Type B pancreatic cell (in vitro differentiated cells): ENCODE measurements at regions not wholly inside any gene's neighbourhood (a gene's known extent, or its start where the extent isn't known, plus 50 kb on each side); places are given as distances from the start of the nearest gene placed in this dataset.

ENCODE experiments used
- DNase-seq: peaks from one replicate; pipeline ENCODE4 v3.0.0; 2021; ENCODE audit warnings: mixed read lengths; ENCODE audit not compliant: unreplicated experiment; ENCODE audit errors: extremely low spot score
- H3K27ac Mint-ChIP-seq: 2 replicates; pipeline ENCODE4 v1.8.0; 2021; ENCODE audit warnings: mild to moderate bottlenecking, mixed read lengths
- H3K27me3 Mint-ChIP-seq: 2 replicates; pipeline ENCODE4 v1.8.0; 2021; ENCODE audit warnings: mixed read lengths
- H3K36me3 Mint-ChIP-seq: 2 replicates; pipeline ENCODE4 v1.8.0; 2021; ENCODE audit warnings: mixed read lengths
- H3K4me1 Mint-ChIP-seq: one replicate; pipeline ENCODE4 v1.8.0; 2021; ENCODE audit warnings: mixed read lengths; ENCODE audit not compliant: unreplicated experiment
- H3K4me3 Mint-ChIP-seq: 2 replicates; pipeline ENCODE4 v1.8.0; 2021; ENCODE audit warnings: mild to moderate bottlenecking, mixed read lengths
- H3K9me3 Mint-ChIP-seq: 2 replicates; pipeline ENCODE4 v1.8.0; 2021; ENCODE audit warnings: mixed read lengths
- TF ChIP-seq, protein P1 (sequence below): fragments of 200-600 bp; sonication (generic); conservative IDR thresholded peaks from 2 replicates; pipeline ENCODE4 v1.5.0; 2021; ENCODE audit warnings: antibody characterized with exemption, mild to moderate bottlenecking

DNA sequence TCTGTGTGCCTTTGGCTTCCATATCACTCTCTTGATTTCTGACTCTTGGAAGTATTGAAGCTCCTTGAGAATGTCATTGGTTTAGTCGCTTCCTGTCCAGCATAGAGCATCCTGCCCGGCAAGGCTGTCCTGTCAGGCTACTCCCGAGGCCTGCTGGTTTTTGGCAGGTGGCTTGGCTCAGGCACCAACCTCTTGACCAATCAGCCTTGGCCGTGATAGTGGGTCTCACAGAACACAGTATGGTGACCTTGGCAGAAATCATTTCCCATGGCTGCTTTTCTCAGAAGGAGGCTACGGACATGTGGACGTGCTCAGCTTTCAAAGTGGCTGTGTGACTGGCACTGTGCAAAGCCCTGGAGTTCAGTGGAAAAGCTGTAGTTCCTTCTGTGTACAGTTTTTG, 516.9 kb downstream of the REEP3 start:
- peaks cover 3% of the 10 kb centered on the region for H3K27me3 Mint-ChIP-seq
- no peak for DNase-seq
- TF ChIP-seq, protein P1, sequence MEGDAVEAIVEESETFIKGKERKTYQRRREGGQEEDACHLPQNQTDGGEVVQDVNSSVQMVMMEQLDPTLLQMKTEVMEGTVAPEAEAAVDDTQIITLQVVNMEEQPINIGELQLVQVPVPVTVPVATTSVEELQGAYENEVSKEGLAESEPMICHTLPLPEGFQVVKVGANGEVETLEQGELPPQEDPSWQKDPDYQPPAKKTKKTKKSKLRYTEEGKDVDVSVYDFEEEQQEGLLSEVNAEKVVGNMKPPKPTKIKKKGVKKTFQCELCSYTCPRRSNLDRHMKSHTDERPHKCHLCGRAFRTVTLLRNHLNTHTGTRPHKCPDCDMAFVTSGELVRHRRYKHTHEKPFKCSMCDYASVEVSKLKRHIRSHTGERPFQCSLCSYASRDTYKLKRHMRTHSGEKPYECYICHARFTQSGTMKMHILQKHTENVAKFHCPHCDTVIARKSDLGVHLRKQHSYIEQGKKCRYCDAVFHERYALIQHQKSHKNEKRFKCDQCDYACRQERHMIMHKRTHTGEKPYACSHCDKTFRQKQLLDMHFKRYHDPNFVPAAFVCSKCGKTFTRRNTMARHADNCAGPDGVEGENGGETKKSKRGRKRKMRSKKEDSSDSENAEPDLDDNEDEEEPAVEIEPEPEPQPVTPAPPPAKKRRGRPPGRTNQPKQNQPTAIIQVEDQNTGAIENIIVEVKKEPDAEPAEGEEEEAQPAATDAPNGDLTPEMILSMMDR, result no peak
- H3K4me1 Mint-ChIP-seq, result peaks cover 13% of the 10 kb centered on the region
- no peaks in the 10 kb centered on the region for H3K9me3 Mint-ChIP-seq
- no peak overlapping the region for H3K27ac Mint-ChIP-seq
- no peak overlapping the region for H3K4me3 Mint-ChIP-seq
- H3K36me3 Mint-ChIP-seq, result no peaks in the 10 kb centered on the region

DNA sequence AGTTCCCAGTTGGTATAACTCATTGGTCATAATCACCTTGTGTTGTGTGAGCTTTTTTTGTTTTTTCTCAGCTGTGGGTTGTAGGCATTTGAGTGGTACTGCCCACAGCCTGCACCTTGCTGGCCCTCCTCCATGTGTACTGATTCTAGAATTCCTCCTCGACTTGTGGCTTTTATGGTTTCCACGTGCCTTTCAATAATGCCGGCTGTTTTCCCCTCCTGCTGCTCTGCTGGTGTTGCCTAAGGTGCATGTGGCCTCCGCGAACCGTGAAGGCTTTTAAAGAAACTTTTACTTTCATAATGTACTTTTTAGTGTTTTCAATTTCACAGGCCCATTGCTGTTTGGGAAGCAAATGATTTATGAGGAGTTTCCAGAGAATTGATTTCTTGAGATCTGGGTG, 518.0 kb downstream of the REEP3 start:
- H3K36me3 Mint-ChIP-seq, result no peaks in the 10 kb centered on the region
- TF ChIP-seq, protein P1, result no peak
- no peak overlapping the region for H3K27ac Mint-ChIP-seq

DNA sequence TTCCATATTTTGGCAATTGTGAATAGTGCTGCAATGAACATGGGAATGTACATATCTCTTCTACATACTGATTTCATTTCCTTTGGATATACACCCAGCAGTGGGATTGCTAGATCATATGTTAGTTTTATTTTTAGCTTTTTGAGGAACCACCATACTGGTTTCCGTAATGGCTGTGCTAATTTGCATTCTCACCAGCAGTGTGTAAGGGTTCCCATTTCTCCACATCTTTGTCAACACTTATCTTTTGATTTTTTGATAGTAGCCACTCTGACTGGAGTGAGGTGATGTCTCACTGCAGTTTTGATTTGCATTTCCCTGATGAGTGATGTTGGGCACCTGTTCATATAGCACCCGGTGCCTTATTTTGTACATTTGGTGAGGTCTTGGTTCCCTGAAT, 519.6 kb downstream of the REEP3 start:
- no peak overlapping the region for H3K4me3 Mint-ChIP-seq
- no peaks in the 10 kb centered on the region for H3K36me3 Mint-ChIP-seq
- TF ChIP-seq, protein P1, result no peak
- peaks cover 8% of the 10 kb centered on the region for H3K4me1 Mint-ChIP-seq
- peak overlapping the region; percentile 10 for H3K27ac Mint-ChIP-seq
- no peaks in the 10 kb centered on the region for H3K9me3 Mint-ChIP-seq
- H3K27me3 Mint-ChIP-seq, result peaks cover 3% of the 10 kb centered on the region
- no peak for DNase-seq

More for the DNA sequence above, 518.0 kb downstream of the REEP3 start:
- no peak for DNase-seq
- Mint-ChIP-seq H3K4me1 (peaks cover 8% of the 10 kb centered on the region), H3K9me3 (no peaks in the 10 kb centered on the region), H3K4me3 (no peak overlapping the region), H3K27me3 (peaks cover 3% of the 10 kb centered on the region)

DNA sequence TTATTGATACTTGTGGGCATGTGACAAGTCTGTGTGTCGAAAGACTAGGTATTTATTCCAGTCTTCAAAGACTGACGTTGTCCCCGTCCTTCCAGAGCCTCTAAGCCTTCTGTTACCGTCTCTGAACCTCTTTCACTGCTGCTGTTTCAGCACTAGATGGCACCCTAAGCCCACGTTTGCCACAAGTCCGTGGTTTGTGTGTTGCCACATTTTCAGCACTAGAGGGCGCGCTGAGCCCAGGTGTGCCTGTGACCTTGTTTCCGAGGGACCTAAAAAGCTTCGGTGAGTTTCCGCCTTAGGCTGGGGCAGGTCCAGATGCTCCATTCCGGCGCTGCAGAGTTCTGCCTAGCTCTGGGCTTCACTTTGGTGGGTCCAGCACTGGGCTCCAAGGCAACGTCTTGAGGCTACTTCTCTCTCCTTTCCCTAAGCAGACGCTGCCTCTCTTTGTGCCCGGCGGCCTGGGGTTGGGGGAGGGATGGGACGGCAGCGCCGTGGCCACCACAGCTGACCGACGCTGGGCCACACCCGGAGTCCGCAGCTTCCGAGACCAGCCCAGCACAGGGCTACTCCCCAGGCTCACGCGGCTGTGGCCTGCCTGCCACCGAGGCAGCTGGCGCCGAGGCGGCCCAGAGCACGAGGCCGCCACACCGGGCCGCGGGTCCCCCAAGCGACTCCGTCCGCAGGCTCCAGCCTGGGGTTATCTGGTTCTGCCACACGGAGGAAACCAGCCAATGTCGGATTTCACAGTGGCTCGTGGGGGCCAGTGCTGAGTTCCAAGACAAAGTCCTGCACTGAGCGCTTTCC, 520.2 kb downstream of the REEP3 start:
- DNase-seq, result peak; percentile 74
- no peak overlapping the region for H3K4me3 Mint-ChIP-seq
- H3K27me3 Mint-ChIP-seq, result peaks cover 3% of the 10 kb centered on the region
- no peaks in the 10 kb centered on the region for H3K36me3 Mint-ChIP-seq
- H3K9me3 Mint-ChIP-seq, result no peaks in the 10 kb centered on the region
- H3K4me1 Mint-ChIP-seq, result peaks cover 7% of the 10 kb centered on the region
- TF ChIP-seq, protein P1, result peak; percentile 100
- peak overlapping the region; percentile 10 for H3K27ac Mint-ChIP-seq

DNA sequence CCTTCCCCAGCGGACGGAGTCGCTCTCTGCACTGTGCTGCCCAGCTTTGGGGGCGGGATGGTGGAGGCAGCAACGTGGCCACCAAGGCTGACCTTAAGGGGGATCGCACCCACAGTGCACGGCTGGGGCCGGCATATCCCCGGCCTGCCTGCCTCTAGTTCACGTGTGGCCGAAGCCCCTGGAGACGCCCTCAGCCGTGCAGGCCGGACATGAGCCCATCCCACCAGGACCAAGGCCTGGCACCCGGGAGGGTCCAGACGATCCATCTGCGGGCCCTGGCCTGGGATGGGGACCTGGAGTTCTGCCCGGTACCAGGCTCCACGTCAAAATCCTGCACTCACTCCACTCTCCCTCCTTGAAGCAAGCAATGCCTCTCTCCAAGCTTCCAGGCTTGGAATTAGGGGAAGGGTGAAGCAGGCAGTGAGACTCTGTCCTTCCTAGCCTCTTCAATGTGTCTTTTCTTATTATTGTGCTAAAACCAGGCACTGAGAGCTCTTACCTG, 520.8 kb downstream of the REEP3 start:
- Mint-ChIP-seq H3K4me1 (peaks cover 4% of the 10 kb centered on the region), H3K36me3 (no peaks in the 10 kb centered on the region), H3K9me3 (no peaks in the 10 kb centered on the region), H3K27me3 (peaks cover 3% of the 10 kb centered on the region), H3K4me3 (no peak overlapping the region), H3K27ac (no peak overlapping the region)
- DNase-seq, result no peak
- TF ChIP-seq, protein P1, result no peak
